H9 (cell line): ENCODE measurements at regions not wholly inside any gene's neighbourhood (a gene's known extent, or its start where the extent isn't known, plus 50 kb on each side); places are given as distances from the start of the nearest gene placed in this dataset.

Source experiments
- DNase-seq: peaks from one replicate; pipeline ENCODE4 v3.0.0-alpha.2; 2017
- H2AFZ ChIP-seq: one replicate; pipeline ENCODE4 v1.6.1; 2013; ENCODE audit warnings: mild to moderate bottlenecking, low read length, control low read depth, moderate library complexity
- H2AK5ac ChIP-seq: 2 replicates; pipeline ENCODE4 v1.6.1; 2013; ENCODE audit warnings: low read length, control low read depth, mixed read lengths; ENCODE audit not compliant: insufficient read length
- H2BK120ac ChIP-seq: one replicate; pipeline ENCODE4 v1.6.1; 2013; ENCODE audit warnings: low read depth, mild to moderate bottlenecking, low read length, control low read depth, inconsistent platforms; ENCODE audit not compliant: poor library complexity, severe bottlenecking
- H2BK12ac ChIP-seq: 2 replicates; pipeline ENCODE4 v1.6.1; 2013; ENCODE audit warnings: low read length, control low read depth, mixed read lengths, low read depth; ENCODE audit not compliant: insufficient read length
- H2BK15ac ChIP-seq: 2 replicates; pipeline ENCODE4 v1.6.1; 2013; ENCODE audit warnings: low read depth, low read length, control low read depth
- H2BK20ac ChIP-seq: one replicate; pipeline ENCODE4 v1.6.1; 2013; ENCODE audit warnings: low read depth, mild to moderate bottlenecking, low read length, control low read depth, inconsistent platforms; ENCODE audit not compliant: poor library complexity, severe bottlenecking
- H2BK5ac ChIP-seq: 2 replicates; pipeline ENCODE4 v1.6.1; 2013; ENCODE audit warnings: low read length, control low read depth, mixed read lengths; ENCODE audit not compliant: insufficient read length
- H3K14ac ChIP-seq: 2 replicates; pipeline ENCODE4 v1.6.1; 2013; ENCODE audit warnings: low read length, control low read depth; ENCODE audit not compliant: insufficient read depth
- H3K18ac ChIP-seq: 2 replicates; pipeline ENCODE4 v1.6.1; 2013; ENCODE audit warnings: low read depth, mild to moderate bottlenecking, mixed read lengths, low read length, control low read depth; ENCODE audit not compliant: insufficient read length
- H3K23ac ChIP-seq: 2 replicates; pipeline ENCODE4 v1.6.1; 2013; ENCODE audit warnings: low read length, control low read depth, mixed read lengths, low read depth; ENCODE audit not compliant: insufficient read length
- H3K23me2 ChIP-seq: 2 replicates; pipeline ENCODE4 v1.6.1; 2013; ENCODE audit warnings: low read depth, mild to moderate bottlenecking, mixed read lengths, low read length, control low read depth; ENCODE audit not compliant: insufficient read length, poor library complexity, severe bottlenecking
- H3K27ac ChIP-seq: 2 replicates; pipeline ENCODE4 v1.5.1; 2013; ENCODE audit warnings: low read length, control low read depth, mixed read lengths, low read depth; ENCODE audit not compliant: insufficient read length
- H3K27me3 ChIP-seq: 2 replicates; pipeline ENCODE4 v1.6.1; 2013; ENCODE audit warnings: low read length, control low read depth, inconsistent platforms; ENCODE audit not compliant: insufficient read depth
- H3K4ac ChIP-seq: 2 replicates; pipeline ENCODE4 v1.6.1; 2013; ENCODE audit warnings: low read depth, mild to moderate bottlenecking, control low read depth, inconsistent platforms, low read length, moderate library complexity
- H3K4me1 ChIP-seq: 2 replicates; pipeline ENCODE4 v1.6.1; 2013; ENCODE audit warnings: low read length, control low read depth, inconsistent platforms; ENCODE audit not compliant: insufficient read depth
- H3K4me2 ChIP-seq: 2 replicates; pipeline ENCODE4 v1.6.1; 2013; ENCODE audit warnings: low read length, control low read depth, mixed read lengths; ENCODE audit not compliant: insufficient read length, insufficient read depth
- H3K56ac ChIP-seq: 2 replicates; pipeline ENCODE4 v1.6.1; 2013; ENCODE audit warnings: low read depth, mild to moderate bottlenecking, mixed read lengths, low read length, control low read depth; ENCODE audit not compliant: insufficient read length
- H3K79me1 ChIP-seq: 2 replicates; pipeline ENCODE4 v1.6.1; 2013; ENCODE audit warnings: low read depth, mild to moderate bottlenecking, moderate library complexity, low read length, control low read depth, inconsistent platforms; ENCODE audit not compliant: insufficient read depth, poor library complexity, severe bottlenecking
- H3K79me2 ChIP-seq: 2 replicates; pipeline ENCODE4 v1.6.1; 2013; ENCODE audit warnings: low read length, control low read depth, inconsistent platforms; ENCODE audit not compliant: insufficient read depth
- H3K9ac ChIP-seq: 2 replicates; pipeline ENCODE4 v1.6.1; 2013; ENCODE audit warnings: low read length, control low read depth, mixed read lengths; ENCODE audit not compliant: insufficient read length; ENCODE audit errors: extremely low read depth
- H3K9me3 ChIP-seq: one replicate; pipeline ENCODE4 v1.6.1; 2013; ENCODE audit warnings: low read depth, low read length, inconsistent platforms; ENCODE audit not compliant: control insufficient read depth
- H3T11ph ChIP-seq: one replicate; pipeline ENCODE4 v1.6.1; 2013; ENCODE audit warnings: mild to moderate bottlenecking, low read length, control low read depth, inconsistent platforms
- H4K20me1 ChIP-seq: one replicate; pipeline ENCODE4 v1.6.1; 2013; ENCODE audit not compliant: control insufficient read depth, insufficient read length, insufficient read depth
- H4K5ac ChIP-seq: 2 replicates; pipeline ENCODE4 v1.6.1; 2013; ENCODE audit warnings: low read depth, mild to moderate bottlenecking, mixed read lengths, low read length, control low read depth; ENCODE audit not compliant: insufficient read length
- H4K8ac ChIP-seq: replicated peaks from 2 replicates; pipeline ENCODE4 v1.6.1; 2013; ENCODE audit warnings: low read length, control low read depth, mixed read lengths, low read depth; ENCODE audit not compliant: insufficient read length
- H4K91ac ChIP-seq: 2 replicates; pipeline ENCODE4 v1.6.1; 2013; ENCODE audit warnings: low read depth, mild to moderate bottlenecking, moderate library complexity, mixed read lengths, low read length, control low read depth; ENCODE audit not compliant: insufficient read length
- H3K27ac Mint-ChIP-seq, 3 experiments: 2 replicates in 2 of 3; 3 replicates in 1 of 3; pipeline ENCODE4 v1.8.0; 2020 to 2021; ENCODE audit warnings: mixed read lengths in 3 of 3, mild to moderate bottlenecking in 1 of 3, moderate library complexity in 1 of 3
- H3K27me3 Mint-ChIP-seq: 2 replicates; pipeline ENCODE4 v1.8.0; 2021; ENCODE audit warnings: low read depth, mild to moderate bottlenecking, moderate library complexity, mixed read lengths
- H3K36me3 Mint-ChIP-seq, 3 experiments: 2 replicates in 2 of 3; 3 replicates in 1 of 3; pipeline ENCODE4 v1.8.0; 2020 to 2021; ENCODE audit warnings: low read depth in 3 of 3, mixed read lengths in 3 of 3; ENCODE audit not compliant: insufficient read depth in 1 of 3
- H3K4me1 Mint-ChIP-seq, 2 experiments: 2 replicates each; pipeline ENCODE4 v1.8.0; 2020; ENCODE audit warnings: mixed read lengths in 2 of 2
- H3K4me3 Mint-ChIP-seq, 2 experiments: 2 replicates in 1 of 2; 3 replicates in 1 of 2; pipeline ENCODE4 v1.8.0; 2020 to 2021; ENCODE audit warnings: mild to moderate bottlenecking in 2 of 2, mixed read lengths in 2 of 2, moderate library complexity in 1 of 2
- H3K9me3 Mint-ChIP-seq, 2 experiments: 2 replicates in 1 of 2; 3 replicates in 1 of 2; pipeline ENCODE4 v1.8.0; 2020; ENCODE audit warnings: mild to moderate bottlenecking in 2 of 2, mixed read lengths in 2 of 2, moderate library complexity in 1 of 2
- WGBS: extraction: QIAGEN DNeasy Blood & Tissue Kit; methylation state at CpG from one replicate; pipeline ENCODE4 v1.1.7; 2013; ENCODE audit warnings: missing lambda C conversion rate, low lambda C conversion rate, mixed read lengths; ENCODE audit not compliant: insufficient read length; ENCODE audit errors: extremely low coverage; 5-methylcytosine and 5-hydroxymethylcytosine counted together
- TF ChIP-seq, protein P1 (sequence below): fragments of 200-600 bp; sonication (generic); conservative IDR thresholded peaks from 3 replicates; pipeline ENCODE4 v1.8.0; 2021; ENCODE audit warnings: antibody characterized with exemption, mild to moderate bottlenecking

GRCh38 chr14:34243001-34243400 lies 219.0 kb downstream of the SPTSSA start:
- no peaks in the 10 kb centered on the region; the same call in 1 of the 2 replicates for H3K79me2 ChIP-seq
- no peak overlapping the region for H3K14ac ChIP-seq
- no peak overlapping the region for H2BK5ac ChIP-seq
- H2AK5ac ChIP-seq = no peak overlapping the region
- no peak overlapping the region for H3K9ac ChIP-seq
- H3K9me3 ChIP-seq = no peaks in the 10 kb centered on the region
- H3K23me2 ChIP-seq = no peaks in the 10 kb centered on the region
- no peak overlapping the region for H3T11ph ChIP-seq
- no peak for DNase-seq
- WGBS = no CpG with 5 or more reads among the region's 1 CpG
- no peak overlapping the region for H2BK15ac ChIP-seq
- TF ChIP-seq, protein P1, sequence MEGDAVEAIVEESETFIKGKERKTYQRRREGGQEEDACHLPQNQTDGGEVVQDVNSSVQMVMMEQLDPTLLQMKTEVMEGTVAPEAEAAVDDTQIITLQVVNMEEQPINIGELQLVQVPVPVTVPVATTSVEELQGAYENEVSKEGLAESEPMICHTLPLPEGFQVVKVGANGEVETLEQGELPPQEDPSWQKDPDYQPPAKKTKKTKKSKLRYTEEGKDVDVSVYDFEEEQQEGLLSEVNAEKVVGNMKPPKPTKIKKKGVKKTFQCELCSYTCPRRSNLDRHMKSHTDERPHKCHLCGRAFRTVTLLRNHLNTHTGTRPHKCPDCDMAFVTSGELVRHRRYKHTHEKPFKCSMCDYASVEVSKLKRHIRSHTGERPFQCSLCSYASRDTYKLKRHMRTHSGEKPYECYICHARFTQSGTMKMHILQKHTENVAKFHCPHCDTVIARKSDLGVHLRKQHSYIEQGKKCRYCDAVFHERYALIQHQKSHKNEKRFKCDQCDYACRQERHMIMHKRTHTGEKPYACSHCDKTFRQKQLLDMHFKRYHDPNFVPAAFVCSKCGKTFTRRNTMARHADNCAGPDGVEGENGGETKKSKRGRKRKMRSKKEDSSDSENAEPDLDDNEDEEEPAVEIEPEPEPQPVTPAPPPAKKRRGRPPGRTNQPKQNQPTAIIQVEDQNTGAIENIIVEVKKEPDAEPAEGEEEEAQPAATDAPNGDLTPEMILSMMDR = no peak
- no peaks in the 10 kb centered on the region for H3K27me3 ChIP-seq
- no peak overlapping the region for H3K27ac ChIP-seq
- H3K36me3 Mint-ChIP-seq = no peaks in the 10 kb centered on the region
- peaks cover 0 to 9% of the 10 kb centered on the region in 2 experiments; a peak in 2 of 4 replicates for H3K4me1 Mint-ChIP-seq
- H3K79me1 ChIP-seq = no peaks in the 10 kb centered on the region
- H4K20me1 ChIP-seq = no peaks in the 10 kb centered on the region
- no peak overlapping the region for H4K5ac ChIP-seq
- no peak overlapping the region for H2BK120ac ChIP-seq
- H3K27me3 Mint-ChIP-seq = no peaks in the 10 kb centered on the region; the same call in 1 of the 2 replicates
- no peak overlapping the region for H3K23ac ChIP-seq
- no peak overlapping the region for H3K4me2 ChIP-seq
- H3K4me1 ChIP-seq = 0 out of 2 replicates have a peak, but pooled peaks cover 1% of the 10 kb centered on the region
- H3K18ac ChIP-seq = no peak overlapping the region
- H2BK20ac ChIP-seq = no peak overlapping the region
- no peak overlapping the region for H4K91ac ChIP-seq
- no peak overlapping the region for H4K8ac ChIP-seq
- no peaks in the 10 kb centered on the region; a peak in 1 of 5 replicates for H3K9me3 Mint-ChIP-seq
- no peak overlapping the region for H3K27ac Mint-ChIP-seq
- H3K4me3 Mint-ChIP-seq = no peak overlapping the region
- H3K4ac ChIP-seq = no peak overlapping the region
- H2BK12ac ChIP-seq = no peak overlapping the region
- no peak overlapping the region for H3K56ac ChIP-seq
- H2AFZ ChIP-seq = no peak overlapping the region
